ENCODE measurements at regions not wholly inside any gene's neighbourhood (a gene's known extent, or its start where the extent isn't known, plus 50 kb on each side); places are given as distances from the start of the nearest gene placed in this dataset.

DNA sequence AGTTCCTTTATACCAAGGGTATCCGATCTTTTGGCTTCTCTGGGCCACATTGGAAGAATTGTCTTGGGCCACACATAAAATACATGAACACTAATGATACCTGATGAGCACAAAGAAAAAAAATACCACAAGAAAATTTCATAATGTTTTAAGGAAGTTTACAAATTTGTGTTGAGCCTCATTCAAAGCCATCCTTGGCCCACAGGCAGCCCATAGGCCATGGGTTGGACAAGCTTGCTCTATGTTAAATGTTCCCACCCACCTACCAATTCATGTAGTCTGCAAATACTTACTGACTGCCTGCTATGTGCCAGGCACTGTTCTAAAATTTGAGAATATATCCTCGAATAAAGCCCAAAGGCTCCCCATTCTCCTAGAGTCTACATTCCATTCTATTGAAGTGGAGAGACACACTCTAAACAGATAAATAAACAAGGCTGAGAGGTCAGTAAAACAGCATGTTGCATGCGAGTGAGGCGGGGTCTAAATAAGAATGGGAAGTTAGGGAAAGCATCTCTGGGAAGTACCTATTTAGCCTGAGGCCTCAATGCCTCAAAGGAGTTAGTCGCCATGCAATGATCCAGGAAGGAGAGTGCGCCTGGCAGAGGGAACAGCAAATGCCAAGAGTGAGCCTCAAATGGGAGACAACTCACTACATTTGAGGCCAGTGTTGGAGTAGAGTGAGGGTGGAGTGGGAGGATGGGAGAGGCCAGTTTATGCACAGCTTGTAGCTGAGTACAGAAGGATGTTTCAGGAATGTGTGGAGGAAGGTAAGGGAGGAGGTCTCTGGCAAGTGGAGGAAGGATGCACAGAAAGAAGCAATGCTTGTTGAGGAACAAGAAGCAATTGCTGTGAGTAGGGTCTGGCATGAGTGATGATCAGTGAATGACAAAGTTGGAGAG, 52.5 kb upstream of the CLDN10 start:
- TF ChIP-seq ZNF274 (IDR thresholded peaks at IDR 0.05; ENCODE audit: borderline replicate concordance, extremely low read depth, low read length) (no peak), GABPA (IDR thresholded peaks at IDR 0.05; ENCODE audit: borderline replicate concordance, insufficient read depth, low read length) (no peak)

Measured in H1 (cell line).